NOMO-1 (cell line): ENCODE measurements at regions not wholly inside any gene's neighbourhood (a gene's known extent, or its start where the extent isn't known, plus 50 kb on each side); places are given as distances from the start of the nearest gene placed in this dataset.
"Not testable (repeated sequence)": the region's sequence is repeated elsewhere in the genome, so short reads cannot be mapped to it uniquely, and the experiment has no call there.

Experiments used
- DNase-seq, 2 experiments: peaks; one replicate each; lab custom pipeline; 2025; ENCODE audit not compliant: unreplicated experiment in 2 of 2; lab: John Stamatoyannopoulos, UW

- DNase-seq: no peak
These were observed 271.1 kb upstream of the CCL2 start for GRCh38 chr17:33983824-33984574.

GRCh38 chr17:33986088-33986487 is 269.0 kb upstream of the CCL2 start:
- no peak for DNase-seq

GRCh38 chr17:33986566-33986965 is 268.5 kb upstream of the CCL2 start:
- no peak for DNase-seq

- no peak for DNase-seq
These were observed 267.9 kb upstream of the CCL2 start for GRCh38 chr17:33987162-33987561.

- no peak for DNase-seq
These were observed 265.5 kb upstream of the CCL2 start for GRCh38 chr17:33989361-33990148.

- no peak for DNase-seq
These were observed 264.0 kb upstream of the CCL2 start for GRCh38 chr17:33990943-33991706.

- no peak for DNase-seq
These were observed 263.0 kb upstream of the CCL2 start for GRCh38 chr17:33992113-33992512.

GRCh38 chr17:34000639-34001038 is 254.4 kb upstream of the CCL2 start:
- DNase-seq: no peak

- DNase-seq: no peak
These were observed 253.8 kb upstream of the CCL2 start for GRCh38 chr17:34001246-34001645.

- no peak for DNase-seq
These were observed 249.0 kb upstream of the CCL2 start for GRCh38 chr17:34006126-34006525.

GRCh38 chr17:34008125-34008524 is 247.0 kb upstream of the CCL2 start:
- no peak for DNase-seq

GRCh38 chr17:34009912-34010311 is 245.2 kb upstream of the CCL2 start:
- no peak for DNase-seq

GRCh38 chr17:34010534-34010933 is 244.6 kb upstream of the CCL2 start:
- no peak for DNase-seq

GRCh38 chr17:34011599-34011998 is 243.5 kb upstream of the CCL2 start:
- DNase-seq: no peak

- DNase-seq: no peak
These were observed 242.2 kb upstream of the CCL2 start for GRCh38 chr17:34012709-34013375.

- no peak for DNase-seq
These were observed 239.8 kb upstream of the CCL2 start for GRCh38 chr17:34015253-34015652.

- no peak for DNase-seq
These were observed 230.7 kb upstream of the CCL2 start for GRCh38 chr17:34024386-34024785.

- DNase-seq: no peak
These were observed 230.1 kb upstream of the CCL2 start for GRCh38 chr17:34024806-34025551.

- DNase-seq: not testable (repeated sequence)
These were observed 224.5 kb upstream of the CCL2 start for GRCh38 chr17:34030601-34031000.

- not testable (repeated sequence) for DNase-seq
These were observed 222.8 kb upstream of the CCL2 start for GRCh38 chr17:34032305-34032704.
